ENCODE measurements at regions not wholly inside any gene's neighbourhood (a gene's known extent, or its start where the extent isn't known, plus 50 kb on each side); places are given as distances from the start of the nearest gene placed in this dataset.

DNA sequence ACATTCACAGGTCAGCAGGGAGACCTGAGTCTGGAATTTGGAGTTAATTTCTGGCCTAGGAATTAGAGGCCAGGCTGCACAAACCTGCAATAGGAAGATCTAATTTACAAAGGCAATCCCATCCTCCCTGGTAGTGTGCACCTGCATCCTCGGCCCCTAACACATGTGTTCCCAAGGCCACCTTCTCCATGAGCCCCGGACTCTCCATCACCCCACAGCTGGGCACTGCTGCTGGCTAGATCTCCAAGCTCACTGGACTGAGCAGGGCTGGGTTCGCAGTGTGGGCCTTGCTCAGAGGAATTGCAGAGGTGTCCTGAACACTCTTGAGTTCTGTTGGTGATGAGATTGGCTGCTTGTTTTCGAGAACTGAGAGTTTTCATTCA lies 162.6 kb upstream of the TWIST2 start:
- no peak for DNase-seq (ENCODE audit: low read depth in 2 of 2)

GRCh38 chr2:238685713-238686112 lies 162.2 kb upstream of the TWIST2 start:
- no peak for DNase-seq (ENCODE audit: low read depth in 2 of 2)

GRCh38 chr2:238686223-238686622 lies 161.7 kb upstream of the TWIST2 start:
- no peak for DNase-seq (ENCODE audit: low read depth in 2 of 2)

GRCh38 chr2:238688193-238689153 lies 159.4 kb upstream of the TWIST2 start:
- no peak for DNase-seq (ENCODE audit: low read depth in 2 of 2)

DNA sequence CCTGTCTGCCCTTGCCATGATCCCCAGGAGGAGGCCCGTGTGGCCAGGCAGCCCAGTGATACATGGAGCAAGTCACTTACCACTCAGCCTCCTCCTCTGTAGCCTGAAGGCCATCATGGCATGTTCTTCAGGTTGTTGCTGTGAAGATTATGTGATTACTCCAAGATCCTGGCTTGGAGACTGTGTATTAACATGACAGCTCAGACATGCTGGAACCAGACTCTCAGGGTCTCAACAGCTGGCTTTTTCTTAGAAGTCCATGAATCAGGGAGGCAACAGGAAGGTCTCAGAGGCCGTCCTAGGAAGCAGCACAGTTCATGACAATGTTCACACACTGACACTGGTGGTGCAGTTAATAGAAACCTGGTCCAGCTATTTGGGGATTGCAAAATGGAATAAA lies 158.6 kb upstream of the TWIST2 start:
- DNase-seq (ENCODE audit: low read depth in 2 of 2): no peak

DNA sequence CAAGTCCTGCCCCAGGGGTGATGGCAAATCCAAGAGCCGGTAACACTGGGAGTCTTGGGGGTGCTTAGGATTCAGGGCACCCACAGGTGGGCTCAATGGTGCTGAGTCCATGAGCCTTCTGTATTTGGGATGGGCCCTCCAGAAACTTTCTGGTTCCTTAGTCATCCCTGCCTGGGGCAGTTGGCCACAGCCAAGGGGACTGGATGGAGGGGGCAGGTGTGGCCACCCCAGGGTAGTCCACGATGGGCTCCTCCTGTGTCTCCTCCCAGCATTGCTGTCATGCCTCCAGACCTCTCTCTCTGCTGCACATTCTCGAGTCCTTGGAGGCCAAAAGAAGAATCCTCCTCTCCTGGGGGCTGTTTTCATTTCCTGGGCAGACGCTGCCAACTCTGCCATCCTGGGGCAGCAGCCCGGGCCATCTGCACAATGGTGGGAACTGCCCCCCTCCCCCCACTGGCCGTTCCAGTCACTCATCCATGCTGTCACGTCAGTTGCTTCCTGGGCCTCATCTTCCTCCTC lies 158.0 kb upstream of the TWIST2 start:
- no peak for DNase-seq (ENCODE audit: low read depth in 2 of 2)

- DNase-seq (ENCODE audit: low read depth in 2 of 2): no peak
Measured at GRCh38 chr2:238690511-238690910, 157.4 kb upstream of the TWIST2 start.

- no peak for DNase-seq (ENCODE audit: low read depth in 2 of 2)
Measured at GRCh38 chr2:238691596-238692491, 156.0 kb upstream of the TWIST2 start.

DNA sequence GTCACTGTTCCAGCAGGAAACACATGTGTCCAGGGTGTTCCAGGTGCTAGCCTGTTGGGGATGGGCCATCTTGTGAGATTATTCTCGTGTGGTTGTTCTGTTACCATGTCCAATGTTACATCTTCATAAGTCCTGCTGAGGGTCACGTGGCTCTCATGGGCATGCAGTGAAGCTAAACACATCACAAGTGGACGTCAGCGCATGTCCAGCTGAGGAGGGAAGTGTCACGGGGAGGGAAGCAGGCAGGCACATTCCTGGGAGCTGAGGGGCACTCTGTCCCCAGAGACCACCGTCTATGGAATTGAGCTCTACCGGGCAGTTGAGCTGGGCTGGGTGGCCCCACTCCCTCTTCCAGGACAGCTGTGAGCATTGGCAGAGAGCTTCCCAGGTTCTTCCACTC lies 155.3 kb upstream of the TWIST2 start:
- no peak for DNase-seq (ENCODE audit: low read depth in 2 of 2)

GRCh38 chr2:238693337-238694093 lies 154.4 kb upstream of the TWIST2 start:
- DNase-seq (ENCODE audit: low read depth in 2 of 2): no peak

- no peak for DNase-seq (ENCODE audit: low read depth in 2 of 2)
Measured at GRCh38 chr2:238694136-238694755, 153.6 kb upstream of the TWIST2 start.

GRCh38 chr2:238694922-238695321 lies 153.0 kb upstream of the TWIST2 start:
- DNase-seq (ENCODE audit: low read depth in 2 of 2): no peak

DNA sequence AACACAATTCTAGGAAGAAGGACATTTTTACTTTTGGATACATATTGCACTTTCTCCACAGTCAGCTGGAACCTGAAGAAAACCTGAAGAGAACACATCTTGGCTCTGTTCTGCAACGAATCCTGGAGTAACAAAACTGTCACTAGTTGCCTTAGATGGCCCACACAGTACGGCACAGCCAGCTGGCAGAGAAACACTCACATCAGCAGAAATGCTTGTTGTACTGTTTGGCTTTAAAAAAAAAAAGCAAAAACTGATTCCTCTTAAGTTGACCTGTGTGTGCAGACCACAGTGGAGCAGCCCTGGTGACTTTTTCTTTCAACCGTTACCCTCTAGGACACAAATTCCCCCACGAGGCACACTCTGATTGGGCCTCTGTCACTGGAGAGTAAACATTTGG lies 152.3 kb upstream of the TWIST2 start:
- DNase-seq (ENCODE audit: low read depth in 2 of 2): no peak

DNA sequence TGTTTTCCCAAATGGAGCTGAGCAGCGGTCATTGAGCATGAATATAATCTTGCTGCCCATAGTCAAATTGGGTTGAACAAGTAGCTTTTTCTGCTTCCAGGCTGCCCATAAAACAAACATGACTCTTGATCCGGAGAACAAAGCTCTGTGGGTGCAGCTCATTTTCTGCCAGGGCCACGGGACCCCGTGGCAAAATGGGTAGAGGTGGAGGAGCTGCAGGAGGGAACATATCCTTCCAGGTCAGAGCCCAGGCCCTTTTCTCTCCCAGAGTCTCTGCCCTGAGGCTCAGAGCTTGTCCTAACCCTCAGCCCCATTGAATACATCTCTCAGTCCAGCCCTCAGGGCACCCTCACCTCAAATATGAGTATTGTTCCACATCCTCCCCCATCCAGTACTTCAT lies 151.6 kb upstream of the TWIST2 start:
- no peak for DNase-seq (ENCODE audit: low read depth in 2 of 2)

DNA sequence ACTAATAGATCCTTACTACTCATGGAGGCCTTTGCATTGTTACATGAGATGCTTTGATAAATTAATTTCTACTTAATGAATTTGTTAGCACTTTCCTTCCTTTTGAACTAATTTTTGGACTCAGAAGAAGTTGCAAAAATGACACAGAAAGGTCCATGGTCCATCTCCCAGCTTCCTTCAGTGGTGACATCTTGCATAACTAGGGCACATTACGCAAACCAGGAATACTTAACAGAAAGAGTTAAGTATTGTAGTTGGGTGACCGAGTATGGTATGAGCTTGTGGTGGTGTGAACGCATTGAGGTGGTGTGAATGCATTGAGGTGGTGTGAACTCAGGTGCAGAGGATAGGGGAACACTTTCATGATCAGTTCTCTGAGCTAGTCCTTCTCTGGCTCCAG lies 151.1 kb upstream of the TWIST2 start:
- no peak for DNase-seq (ENCODE audit: low read depth in 2 of 2)

- no peak for DNase-seq (ENCODE audit: low read depth in 2 of 2)
Measured at GRCh38 chr2:238697193-238698071, 150.5 kb upstream of the TWIST2 start.

DNA sequence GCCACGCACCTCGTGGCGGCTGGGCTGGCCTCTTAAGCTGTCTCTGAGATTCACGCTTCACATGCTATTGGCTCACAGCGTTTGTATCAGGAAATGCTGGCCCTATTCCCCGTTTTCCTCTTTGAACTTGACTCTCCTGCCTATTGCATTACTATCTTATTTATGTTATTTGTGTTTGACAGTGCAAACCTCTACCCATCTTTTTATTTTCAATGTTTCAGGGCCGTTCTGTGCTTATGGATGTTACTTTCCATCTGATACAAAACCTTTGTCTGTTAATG lies 149.9 kb upstream of the TWIST2 start:
- no peak for DNase-seq (ENCODE audit: low read depth in 2 of 2)

DNA sequence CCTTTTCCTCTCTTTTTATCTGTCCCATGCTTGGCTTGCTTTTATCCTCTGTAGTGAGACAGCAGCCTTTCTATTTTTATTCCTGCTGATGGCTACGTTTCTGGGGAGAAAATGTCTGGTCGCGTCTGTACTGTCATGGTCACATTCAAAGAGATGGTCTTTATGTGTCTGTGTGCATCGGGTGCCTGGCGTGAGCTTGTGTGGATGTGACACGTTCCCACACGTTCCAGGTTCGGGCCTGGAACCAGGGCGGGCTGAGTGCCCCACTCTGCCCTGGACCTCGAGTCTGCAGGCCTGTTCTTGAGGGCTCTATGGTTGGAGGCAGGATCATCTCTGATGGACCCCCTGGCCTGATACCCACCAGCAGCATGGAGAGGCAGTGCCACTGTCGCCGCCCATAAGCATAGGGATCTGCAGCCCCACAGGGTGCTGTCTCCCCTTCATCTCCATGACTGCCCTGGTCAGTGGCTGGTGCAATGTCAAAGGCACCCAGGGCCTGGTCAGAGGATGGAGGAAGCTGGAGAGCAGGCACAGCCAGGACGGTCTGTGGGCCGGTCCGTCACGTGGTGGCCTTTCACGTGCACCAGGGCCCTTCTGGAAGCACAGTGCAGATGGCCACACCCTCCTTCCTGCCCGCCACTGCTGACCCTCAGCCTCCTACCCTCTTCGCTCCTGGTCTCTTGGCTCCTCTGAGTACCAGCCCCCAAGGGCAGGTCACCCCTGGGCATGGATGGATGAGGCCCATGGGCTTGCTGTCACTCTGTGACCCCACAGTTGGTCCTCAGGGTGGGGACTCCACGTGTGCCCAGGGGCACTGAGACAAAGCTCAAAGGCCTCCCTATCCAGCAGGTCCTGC lies 149.2 kb upstream of the TWIST2 start:
- DNase-seq (ENCODE audit: low read depth in 2 of 2): no peak

All from dermis microvascular lymphatic vessel endothelial cell (primary cell).